Rectal smooth muscle tissue (tissue), 1 donor: ENCODE measurements at regions not wholly inside any gene's neighbourhood (a gene's known extent, or its start where the extent isn't known, plus 50 kb on each side); places are given as distances from the start of the nearest gene placed in this dataset.
"Not testable (repeated sequence)": the region's sequence is repeated elsewhere in the genome, so short reads cannot be mapped to it uniquely, and the experiment has no call there.

Experiments
- H3K27ac ChIP-seq: one replicate; pipeline ENCODE4 v1.7.0; 2013; ENCODE audit warnings: low read depth, low read length, inconsistent platforms
- H3K27me3 ChIP-seq: one replicate; pipeline ENCODE4 v1.7.0; 2013; ENCODE audit warnings: low read length; ENCODE audit not compliant: control insufficient read depth, insufficient read depth
- H3K36me3 ChIP-seq: one replicate; pipeline ENCODE4 v1.7.0; 2013; ENCODE audit warnings: low read length; ENCODE audit not compliant: control insufficient read depth, insufficient read depth
- H3K4me1 ChIP-seq: one replicate; pipeline ENCODE4 v1.7.0; 2013; ENCODE audit warnings: low read length; ENCODE audit not compliant: control insufficient read depth, insufficient read depth
- H3K4me3 ChIP-seq: one replicate; pipeline ENCODE4 v1.7.0; 2013; ENCODE audit warnings: low read length
- H3K9ac ChIP-seq: one replicate; pipeline ENCODE4 v1.7.0; 2013; ENCODE audit warnings: low read length

GRCh38 chr3:194058753-194059152, 77.2 kb upstream of the HES1 start:
- Histone ChIP-seq H3K4me1 (no peaks in the 10 kb centered on the region), H3K27ac (no peak overlapping the region), H3K9ac (no peak overlapping the region), H3K27me3 (no peaks in the 10 kb centered on the region), H3K4me3 (no peak overlapping the region), H3K36me3 (no peaks in the 10 kb centered on the region)

DNA sequence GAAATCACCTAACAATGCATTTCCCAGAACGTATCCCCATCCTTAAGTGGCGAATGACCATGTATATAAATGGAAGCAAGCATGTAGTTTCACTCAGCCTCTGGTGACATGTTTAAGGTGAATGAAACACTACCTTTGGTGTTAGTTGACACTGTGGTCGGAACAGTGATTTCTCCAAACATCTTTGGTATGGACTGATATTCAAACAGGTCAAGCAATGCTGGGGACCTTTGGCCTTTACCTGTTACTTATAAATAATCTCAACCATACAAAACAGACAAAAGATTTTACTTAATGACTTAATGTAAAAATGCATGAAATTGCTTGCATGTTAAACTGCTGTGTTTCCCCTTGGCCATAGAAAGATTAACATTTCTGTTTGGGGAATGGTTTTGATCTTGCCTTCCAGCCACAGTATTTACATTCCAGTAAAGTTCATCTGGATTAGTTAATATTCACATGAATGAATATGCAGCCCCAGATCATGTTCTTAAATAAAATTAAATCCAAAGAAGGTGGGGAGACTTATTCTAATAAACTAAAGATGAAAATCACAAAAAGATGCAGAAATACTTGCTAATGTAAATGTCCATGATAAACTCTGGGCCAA, 74.4 kb upstream of the HES1 start:
- no peaks in the 10 kb centered on the region for H3K36me3 ChIP-seq
- H3K4me3 ChIP-seq = no peak overlapping the region
- H3K27ac ChIP-seq = no peak overlapping the region
- H3K9ac ChIP-seq = no peak overlapping the region
- H3K4me1 ChIP-seq = no peaks in the 10 kb centered on the region
- H3K27me3 ChIP-seq = no peaks in the 10 kb centered on the region

DNA sequence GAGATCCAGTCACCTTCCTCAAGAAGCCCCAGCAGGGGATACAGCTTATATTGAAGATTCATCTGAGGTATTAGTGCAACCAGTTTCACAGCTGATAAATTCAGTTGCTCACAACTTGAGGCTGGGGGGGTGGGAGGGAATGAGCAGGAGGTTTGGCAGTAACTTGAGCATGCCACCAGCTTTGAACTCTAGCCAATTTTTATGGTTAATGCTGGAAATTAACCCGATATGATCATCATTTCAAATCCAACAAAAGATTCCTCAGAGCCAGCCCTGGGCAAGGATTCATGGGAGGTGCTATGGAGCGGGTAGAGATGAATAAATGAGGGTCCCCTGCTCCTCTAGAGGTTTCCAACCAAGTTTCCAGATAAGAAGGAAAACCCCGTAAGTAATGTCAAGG, 73.1 kb upstream of the HES1 start:
- Histone ChIP-seq H3K27ac (no peak overlapping the region), H3K36me3 (no peaks in the 10 kb centered on the region), H3K9ac (no peak overlapping the region), H3K4me1 (no peaks in the 10 kb centered on the region), H3K27me3 (no peaks in the 10 kb centered on the region), H3K4me3 (no peak overlapping the region)

- Histone ChIP-seq H3K27me3 (no peaks in the 10 kb centered on the region), H3K9ac (no peak overlapping the region), H3K4me1 (no peaks in the 10 kb centered on the region), H3K4me3 (no peak overlapping the region), H3K36me3 (no peaks in the 10 kb centered on the region), H3K27ac (no peak overlapping the region)
These were observed 71.3 kb upstream of the HES1 start for GRCh38 chr3:194064380-194065332.

GRCh38 chr3:194067327-194067726, 68.6 kb upstream of the HES1 start:
- H3K27ac ChIP-seq, H3K27me3 ChIP-seq, H3K4me1 ChIP-seq, H3K36me3 ChIP-seq, H3K9ac ChIP-seq, H3K4me3 ChIP-seq: not testable (repeated sequence)

- no peak overlapping the region for H3K9ac ChIP-seq
- H3K36me3 ChIP-seq = no peaks in the 10 kb centered on the region
- H3K27me3 ChIP-seq = no peaks in the 10 kb centered on the region
- no peak overlapping the region for H3K27ac ChIP-seq
- H3K4me1 ChIP-seq = peaks cover 4% of the 10 kb centered on the region
- no peak overlapping the region for H3K4me3 ChIP-seq
These were observed 68.0 kb upstream of the HES1 start for GRCh38 chr3:194067949-194068362.

DNA sequence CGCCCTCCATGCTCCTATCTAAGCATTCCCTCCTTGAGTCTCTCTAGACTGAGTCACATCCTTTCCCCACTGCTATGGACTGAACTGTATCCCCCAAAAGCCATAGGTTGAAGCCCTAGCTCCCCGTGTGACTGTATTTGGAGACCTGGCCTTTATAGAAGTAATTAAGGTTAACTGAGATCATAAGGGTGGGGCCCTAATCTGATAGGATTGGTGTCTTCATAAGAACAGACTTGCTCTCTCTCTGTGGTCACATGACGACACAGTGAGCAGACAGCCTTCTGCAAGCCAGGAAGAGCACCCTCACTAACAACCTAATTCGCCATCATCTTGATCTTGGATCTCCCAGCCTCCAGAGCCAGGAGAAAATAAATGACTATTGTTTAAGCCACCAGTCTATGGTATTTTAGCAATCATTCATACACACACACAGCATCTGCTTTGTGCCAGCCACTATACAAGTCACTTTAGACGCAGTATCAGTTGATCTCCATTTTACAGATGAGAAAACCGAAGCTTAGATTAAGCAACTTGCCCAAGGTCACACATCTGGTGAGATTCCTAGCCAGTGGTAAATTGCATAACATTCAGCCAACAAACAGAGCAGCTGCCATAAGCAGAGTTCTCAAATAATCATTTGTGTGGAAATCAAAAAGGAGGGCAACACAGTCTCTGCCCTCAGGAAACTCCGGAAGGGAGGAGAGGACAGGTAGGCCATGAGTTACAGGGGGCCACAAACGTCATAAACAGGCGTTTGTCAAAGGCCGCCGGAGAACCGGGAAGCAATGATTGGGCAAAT, 66.3 kb upstream of the HES1 start:
- no peaks in the 10 kb centered on the region for H3K36me3 ChIP-seq
- H3K9ac ChIP-seq = no peak overlapping the region
- H3K4me3 ChIP-seq = no peak overlapping the region
- no peaks in the 10 kb centered on the region for H3K27me3 ChIP-seq
- H3K4me1 ChIP-seq = peaks cover 4% of the 10 kb centered on the region
- no peak overlapping the region for H3K27ac ChIP-seq

- Histone ChIP-seq H3K4me3 (peak overlapping the region; percentile 46), H3K27me3 (no peaks in the 10 kb centered on the region), H3K27ac (peak overlapping the region; percentile 80)
These were observed 65.7 kb upstream of the HES1 start for GRCh38 chr3:194070220-194070633.

DNA sequence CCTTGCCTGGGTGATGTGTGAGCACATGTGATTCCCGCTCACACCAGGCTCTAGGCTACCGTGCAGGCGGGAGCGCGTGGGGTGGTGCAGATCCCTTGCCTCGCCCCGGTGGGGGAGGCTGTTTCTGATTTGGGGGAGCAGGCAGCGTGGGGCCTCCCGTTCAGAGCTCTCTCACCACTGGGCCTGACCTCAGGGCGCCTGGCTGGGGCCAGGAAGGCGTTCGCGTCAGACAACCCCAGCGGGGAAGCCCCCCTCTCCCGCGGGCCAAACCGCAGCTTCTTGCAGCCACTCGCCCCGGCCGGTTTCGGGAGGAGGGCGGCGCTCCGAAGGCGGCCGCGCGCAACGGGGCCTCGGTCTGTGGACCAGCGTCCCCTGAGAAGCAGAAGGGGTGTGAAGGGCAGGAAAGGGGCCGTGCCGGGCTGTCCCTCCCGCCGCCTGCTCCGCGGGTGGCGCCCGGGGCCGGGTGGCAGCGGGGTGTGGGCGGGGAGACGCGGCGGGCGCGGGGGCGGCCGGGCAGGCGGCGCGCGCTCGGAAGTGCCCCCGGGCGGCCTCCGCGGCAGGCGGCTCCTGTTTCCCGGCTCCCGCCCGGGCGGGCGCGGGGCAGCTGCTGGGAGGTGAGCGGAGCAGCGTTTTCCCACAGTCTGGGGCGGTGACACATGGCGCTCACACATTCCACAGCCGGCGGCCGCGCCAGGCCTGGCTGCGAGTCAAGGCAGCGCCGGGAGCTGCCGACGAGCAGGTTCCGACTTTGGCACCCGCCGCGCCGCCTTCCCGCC, 65.1 kb upstream of the HES1 start:
- Histone ChIP-seq H3K4me1 (peaks cover 4% of the 10 kb centered on the region), H3K36me3 (no peaks in the 10 kb centered on the region), H3K27ac (peak overlapping the region; percentile 80), H3K27me3 (no peaks in the 10 kb centered on the region), H3K4me3 (peak overlapping the region; percentile 46), H3K9ac (no peak overlapping the region)

More at GRCh38 chr3:194070220-194070633, 65.7 kb upstream of the HES1 start:
- Histone ChIP-seq H3K4me1 (peaks cover 4% of the 10 kb centered on the region), H3K36me3 (no peaks in the 10 kb centered on the region), H3K9ac (no peak overlapping the region)

DNA sequence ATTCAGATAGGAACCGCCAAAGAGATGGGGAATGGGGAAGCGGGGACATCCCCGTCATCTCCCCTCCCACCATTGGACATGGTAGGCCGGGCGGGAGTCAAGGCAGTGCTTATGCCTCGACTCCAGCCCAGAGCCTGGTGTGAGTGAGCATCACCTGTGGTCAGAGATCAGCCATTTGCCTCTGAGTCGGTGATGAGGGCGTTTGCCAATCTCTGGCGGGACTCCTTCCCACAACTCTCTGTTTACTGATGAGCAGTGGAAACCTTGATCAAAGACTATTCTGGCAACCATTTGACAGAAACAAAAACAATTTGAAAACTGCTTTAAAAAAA, 63.9 kb upstream of the HES1 start:
- Histone ChIP-seq H3K4me3 (no peak overlapping the region), H3K27me3 (no peaks in the 10 kb centered on the region), H3K36me3 (no peaks in the 10 kb centered on the region), H3K27ac (no peak overlapping the region), H3K4me1 (peaks cover 4% of the 10 kb centered on the region), H3K9ac (no peak overlapping the region)

DNA sequence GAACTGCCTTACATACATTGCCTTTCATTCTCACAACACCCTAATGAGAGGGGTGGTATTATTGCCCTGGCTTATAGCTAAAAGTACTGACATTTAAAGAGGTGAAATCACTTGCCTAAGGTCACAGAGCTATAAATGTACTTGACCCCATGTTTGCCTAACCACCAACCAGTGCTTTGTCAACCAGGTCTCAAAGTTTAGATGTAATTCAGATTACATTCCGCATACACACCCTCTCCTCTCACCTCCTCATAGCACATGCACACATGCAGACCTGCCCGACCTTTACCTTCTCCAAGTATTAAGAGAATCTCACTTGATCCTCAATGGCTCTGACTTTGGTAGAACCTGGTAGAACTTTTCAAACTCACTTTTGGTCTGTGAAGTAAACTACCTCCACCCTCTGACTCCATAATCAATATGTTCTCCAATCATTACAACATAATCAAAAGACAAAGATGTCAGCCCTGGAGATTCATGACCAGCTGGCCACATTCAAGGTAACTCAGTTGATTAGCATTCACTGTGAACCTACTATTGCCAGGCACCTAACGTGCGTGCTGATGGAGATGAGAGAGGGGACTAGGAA, 63.2 kb upstream of the HES1 start:
- no peaks in the 10 kb centered on the region for H3K27me3 ChIP-seq
- peaks cover 4% of the 10 kb centered on the region for H3K4me1 ChIP-seq
- H3K36me3 ChIP-seq = no peaks in the 10 kb centered on the region
- no peak overlapping the region for H3K27ac ChIP-seq
- H3K9ac ChIP-seq = no peak overlapping the region
- H3K4me3 ChIP-seq = no peak overlapping the region
